HG03457 (cell line): ENCODE measurements at regions not wholly inside any gene's neighbourhood (a gene's known extent, or its start where the extent isn't known, plus 50 kb on each side); places are given as distances from the start of the nearest gene placed in this dataset.

ENCODE experiments used
- ATAC-seq: cut with Tn5 transposase; IDR thresholded peaks from one replicate; pipeline ENCODE4 v1.9.1; 2021; ENCODE audit warnings: moderate number of reproducible peaks; ENCODE audit not compliant: unreplicated experiment

DNA sequence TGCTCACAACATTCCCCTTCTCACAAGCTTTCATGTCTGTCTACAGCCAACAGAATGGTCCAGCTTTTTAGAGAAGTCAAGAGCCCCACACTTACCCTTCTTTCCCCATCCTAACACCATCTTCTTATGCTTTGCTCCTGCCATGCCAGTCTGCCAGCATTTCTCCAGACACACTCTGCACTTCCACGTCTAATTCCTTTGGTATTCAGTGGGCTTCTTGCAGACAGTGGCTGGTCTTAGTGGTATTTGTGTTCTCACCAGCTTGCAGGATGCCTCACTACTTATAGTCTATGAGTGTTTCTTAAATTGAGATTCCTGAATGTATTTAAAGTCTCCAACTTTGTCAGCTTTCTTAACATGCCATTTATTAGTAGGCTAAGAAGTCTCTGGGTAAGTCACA, 154.4 kb downstream of the BBOX1 start:
- ATAC-seq = no peak

DNA sequence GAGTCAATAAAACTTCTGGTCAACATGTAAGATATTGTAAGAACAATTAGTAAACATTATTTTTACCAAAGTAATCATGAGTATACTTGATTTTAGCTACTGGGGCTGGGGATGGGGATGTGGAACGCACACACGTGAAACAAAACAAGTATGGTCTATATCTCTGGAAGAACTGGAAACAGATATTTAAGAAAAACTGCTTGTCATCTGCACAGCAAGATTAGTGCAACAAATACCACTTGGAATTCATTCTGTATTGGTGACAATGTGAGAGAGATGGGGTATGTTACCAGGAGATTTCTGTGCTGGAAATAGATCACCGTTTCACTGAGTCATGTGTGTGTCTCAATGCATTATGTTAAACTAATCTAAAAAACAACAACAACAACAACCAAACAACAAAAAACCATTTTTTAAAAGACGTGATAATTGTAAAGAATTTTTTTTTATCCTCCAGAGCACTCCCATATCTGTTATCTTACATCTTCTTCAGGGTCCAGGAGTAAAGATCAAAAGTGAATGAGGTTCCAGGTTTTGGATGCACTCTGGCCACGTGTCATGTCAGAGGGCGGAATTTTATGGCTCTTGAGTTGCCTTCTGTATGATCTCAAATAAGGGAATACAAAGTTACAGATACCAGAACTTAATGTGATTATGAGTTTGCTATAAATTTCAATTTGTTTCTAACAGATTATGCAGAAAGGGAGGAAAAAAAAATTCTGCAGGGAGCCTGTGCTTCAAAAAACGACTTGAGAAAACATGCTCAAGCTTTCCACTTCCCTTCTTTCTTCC, 153.0 kb downstream of the BBOX1 start:
- ATAC-seq = no peak

DNA sequence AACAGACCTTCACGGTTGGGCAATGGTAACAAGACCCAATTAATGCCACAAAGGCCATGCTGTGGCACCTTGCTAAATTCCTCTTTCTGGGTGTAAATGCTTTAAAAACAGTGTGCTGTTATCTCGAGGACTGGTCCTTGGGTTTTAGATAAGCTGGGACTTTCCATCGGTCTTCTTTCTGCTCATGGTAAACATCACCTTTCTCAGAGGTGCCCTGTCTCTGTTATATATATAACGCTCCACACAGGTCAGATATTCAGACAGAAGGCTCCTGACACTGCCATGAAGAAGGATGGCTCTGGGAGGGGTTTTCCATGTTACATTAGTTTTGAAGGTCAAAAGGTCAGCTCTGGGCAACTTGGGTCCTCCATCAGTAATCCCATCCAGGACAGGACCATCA, 151.6 kb downstream of the BBOX1 start:
- no peak for ATAC-seq

DNA sequence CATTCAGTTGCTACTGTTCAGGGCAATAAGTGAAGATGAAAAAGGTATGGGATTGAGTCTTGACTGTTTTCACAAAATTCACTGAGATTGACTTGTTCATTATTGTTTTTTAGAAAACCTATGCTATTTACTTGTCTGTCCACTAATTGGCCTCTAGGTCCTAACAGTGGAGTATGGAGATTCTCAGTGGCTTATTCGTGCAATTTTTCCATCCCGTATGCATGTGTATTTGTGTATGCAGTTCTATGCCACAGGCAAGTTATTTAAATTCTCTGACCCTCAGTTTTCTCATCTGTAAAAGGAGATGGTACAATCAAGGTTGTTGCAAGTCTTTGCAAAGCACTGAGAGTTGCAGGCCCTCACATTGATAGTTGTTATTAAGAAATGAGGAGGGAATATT, 151.0 kb downstream of the BBOX1 start:
- ATAC-seq = no peak

DNA sequence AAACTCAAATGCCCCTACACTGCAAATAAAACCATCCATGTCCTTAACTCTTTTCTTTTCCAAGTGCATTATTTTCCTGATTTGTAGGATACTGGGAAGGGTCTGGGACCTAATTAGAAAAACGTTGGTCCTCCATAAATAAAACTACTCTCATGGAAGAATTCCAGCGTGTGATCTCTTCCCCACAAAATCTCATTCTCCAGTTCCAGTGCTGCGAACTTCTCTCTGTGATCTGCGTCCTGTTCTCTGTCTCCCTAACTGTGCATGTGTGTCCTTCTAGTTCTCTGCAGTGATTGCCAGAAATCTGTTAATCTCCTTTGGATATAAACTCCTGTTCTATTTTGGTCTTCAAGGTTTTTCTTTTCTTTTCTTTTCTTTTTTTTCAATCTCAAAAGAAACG, 148.1 kb downstream of the BBOX1 start:
- no peak for ATAC-seq

DNA sequence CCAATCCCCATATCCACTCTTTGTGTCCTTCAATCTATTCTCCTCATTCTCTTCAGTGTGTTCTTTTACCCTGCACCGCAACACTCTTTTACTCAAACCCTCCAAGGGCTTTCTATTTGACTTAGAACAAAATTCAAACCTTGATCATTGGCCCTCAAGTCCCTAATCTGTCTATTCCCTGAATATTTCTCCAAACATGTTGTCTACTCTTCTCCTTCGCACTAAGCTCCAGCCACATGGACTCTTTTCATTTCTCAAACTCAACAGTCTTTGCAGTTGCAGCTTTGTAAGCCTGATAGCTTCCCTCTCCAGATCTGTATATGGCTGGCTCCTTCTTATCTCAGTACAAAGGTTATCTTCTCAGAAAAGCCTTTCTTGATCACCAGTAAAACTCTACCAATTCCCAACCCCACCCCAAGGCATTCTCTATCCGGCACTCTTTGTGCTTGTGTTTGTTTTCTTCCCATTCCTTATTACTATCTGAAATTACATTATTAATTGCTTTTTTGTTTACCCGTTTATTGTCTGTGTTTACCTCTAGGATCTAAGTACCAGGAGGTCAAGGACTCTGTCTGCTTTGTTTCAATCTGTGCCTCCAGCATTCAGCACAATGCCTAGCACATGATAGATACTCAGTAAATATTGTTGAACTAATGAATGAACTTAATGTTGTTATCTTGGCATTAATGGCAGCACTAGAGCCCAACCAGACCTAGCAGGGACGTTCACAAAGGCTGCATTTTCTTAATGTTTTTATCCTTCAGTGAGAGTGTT, 147.4 kb downstream of the BBOX1 start:
- ATAC-seq = no peak

DNA sequence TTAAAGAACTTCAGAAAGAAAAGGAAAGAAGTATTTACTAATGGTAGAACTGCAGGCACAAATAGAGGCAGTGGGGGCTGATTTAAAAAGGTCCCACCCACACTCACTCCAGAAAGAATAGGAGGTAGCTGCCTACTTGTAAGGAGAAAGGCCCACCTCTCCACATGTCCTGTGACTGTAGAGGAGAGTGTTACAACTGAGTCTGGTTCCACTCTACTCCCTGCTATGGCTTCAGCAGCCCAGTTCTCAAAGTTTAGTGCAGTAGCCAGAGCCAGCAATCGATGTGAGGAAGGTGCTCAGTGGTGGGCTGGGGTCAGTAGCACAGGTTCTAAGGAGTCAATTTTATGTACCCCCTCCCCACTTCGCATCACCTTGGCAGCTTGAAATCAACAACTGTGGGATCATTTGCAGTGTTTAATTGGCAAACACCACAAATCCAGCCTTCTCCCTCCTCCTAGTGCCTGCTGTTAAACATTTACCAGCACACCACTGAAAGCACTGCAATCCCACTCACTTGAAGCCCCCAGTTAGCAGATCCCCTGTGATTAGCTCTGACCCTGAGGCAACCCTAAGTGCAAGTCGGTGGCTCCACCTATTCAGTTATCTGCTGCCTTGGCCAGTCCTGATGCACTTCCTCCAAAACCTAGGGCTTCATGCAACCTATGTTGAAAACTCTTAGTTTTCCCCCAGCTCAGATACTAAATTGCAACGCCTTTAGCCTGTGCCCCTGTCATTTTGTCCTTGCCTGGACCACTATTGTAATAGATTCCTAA, 146.6 kb downstream of the BBOX1 start:
- ATAC-seq = no peak

DNA sequence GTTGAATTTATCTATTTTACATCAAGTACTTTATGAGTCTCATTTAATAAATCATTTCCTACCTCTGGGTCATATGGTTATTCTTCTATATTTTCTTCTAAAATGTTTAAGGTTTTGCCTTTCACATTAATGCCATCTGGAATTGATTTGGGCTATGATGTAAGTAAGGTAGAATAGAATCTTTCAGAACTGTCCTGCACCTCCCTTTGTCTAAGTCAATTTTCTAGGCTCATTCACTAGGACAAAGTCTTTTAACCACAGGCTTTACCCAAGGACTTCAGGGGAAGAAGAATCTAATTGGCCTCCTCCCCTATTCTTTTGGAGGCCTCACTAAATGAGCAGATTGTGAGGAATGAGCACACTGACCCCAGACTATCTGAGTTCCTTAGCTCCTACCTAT, 146.0 kb downstream of the BBOX1 start:
- ATAC-seq = no peak

DNA sequence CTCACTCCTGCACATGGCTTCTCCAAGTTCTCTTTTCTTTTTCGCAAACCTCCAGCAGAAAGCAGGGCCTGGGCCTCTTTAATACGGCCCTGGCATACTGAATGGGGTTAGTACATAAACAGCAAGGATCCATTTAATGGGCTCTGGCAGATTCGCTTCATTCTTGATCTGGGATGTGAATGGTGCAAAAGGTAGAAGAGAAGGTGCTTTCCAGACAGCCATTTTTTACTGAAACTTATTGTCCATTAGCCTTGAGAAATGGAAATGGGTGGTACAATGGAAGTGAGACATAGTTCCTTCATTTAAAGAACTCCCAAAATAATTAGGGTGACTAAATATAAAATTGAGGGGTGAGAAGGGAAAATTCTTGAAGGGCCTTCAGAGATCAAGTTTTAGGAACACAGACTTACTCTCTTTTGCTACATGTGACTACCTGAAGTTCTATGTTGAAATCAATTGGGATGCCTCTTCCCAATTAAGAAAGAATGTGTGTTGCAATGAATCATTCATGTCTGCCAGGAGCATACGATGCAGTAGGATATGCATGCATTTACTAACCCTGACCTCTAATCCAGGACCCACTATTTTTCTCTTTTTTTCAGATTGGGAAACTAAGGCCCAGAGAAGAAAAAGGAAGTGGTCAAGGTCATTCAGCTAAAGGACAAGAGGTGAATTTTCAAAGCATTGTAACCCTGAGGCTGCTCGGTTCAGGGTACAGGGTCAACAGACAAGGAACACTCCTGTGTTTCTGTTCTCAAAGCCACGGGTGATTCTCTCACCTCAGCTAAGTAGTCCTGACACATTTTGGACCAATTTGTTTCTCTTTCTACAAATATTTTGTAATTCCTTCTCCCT, 144.1 kb downstream of the BBOX1 start:
- no peak for ATAC-seq

DNA sequence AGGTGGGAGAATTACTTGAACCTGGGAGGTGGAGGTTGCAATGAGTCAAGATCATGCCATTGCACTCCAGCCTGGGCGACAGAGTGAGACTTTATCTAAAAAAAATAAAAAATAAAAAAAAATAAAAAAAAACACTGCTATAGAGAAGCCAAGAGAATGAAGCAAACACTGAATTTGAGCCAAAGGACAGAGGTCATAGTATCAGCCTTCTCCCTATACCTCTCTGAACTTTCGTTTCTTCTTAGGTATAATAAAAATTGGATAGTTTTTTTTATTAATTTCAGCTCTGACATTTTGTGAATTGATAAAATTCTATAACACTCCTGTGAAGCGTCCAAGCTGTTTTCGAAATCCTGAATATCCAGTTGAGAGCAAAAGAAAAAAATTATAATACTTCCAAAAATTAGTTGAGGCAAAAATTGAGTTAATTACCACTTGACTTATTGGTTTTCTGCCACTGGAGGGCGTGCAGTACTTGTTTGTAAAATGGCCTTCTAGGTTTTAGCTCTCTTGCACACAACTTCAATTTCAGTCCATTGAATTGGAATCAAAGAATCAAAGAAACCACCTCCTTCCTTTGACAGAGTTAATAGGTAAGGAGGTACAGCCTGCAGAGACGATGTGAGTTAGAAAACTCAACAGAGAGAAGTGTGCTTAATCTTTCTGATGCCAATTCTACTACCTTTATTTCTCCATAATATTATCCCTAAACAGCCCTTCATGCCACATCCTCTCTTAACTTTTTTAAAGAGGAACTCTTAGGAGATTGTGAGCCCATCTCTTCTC, 143.2 kb downstream of the BBOX1 start:
- ATAC-seq = peak; percentile 55

DNA sequence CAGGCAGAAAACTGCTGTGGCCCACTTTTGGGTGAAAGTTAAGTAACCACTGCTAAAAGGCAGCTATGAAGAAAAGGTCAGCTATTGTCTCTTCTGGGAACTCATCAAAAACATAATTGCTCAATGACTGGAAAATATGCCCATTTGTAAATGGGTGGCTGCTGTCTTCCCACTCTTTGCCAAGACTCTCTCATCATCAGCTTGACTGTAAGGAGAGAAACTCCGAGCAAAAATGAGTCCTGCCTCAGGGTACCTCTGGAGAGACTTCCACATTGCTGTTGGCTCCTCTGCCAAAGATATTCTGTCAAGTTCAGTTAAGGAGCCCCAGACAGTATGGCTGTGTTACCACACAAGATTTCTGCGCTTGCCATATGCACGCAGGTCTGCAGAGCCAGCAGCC, 138.7 kb downstream of the BBOX1 start:
- ATAC-seq = no peak

DNA sequence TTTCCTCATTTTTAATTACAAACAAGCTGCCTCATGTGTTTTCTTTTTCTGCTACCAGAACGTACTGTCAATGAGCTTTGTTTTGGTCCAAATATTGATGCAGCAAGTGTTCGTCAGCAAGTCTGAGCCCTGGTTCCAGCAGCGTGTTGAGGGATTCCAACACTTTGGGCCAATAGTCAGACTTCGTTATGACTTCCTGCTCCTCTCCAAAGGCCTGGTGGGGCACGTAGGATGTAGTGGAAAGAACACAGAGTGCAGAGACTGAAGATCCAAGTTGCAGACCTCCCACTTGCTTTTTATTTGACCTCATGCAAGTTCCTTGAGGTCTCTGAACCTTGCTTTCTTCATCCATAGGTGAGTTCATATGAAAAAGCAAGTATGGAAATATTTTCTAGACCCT, 138.2 kb downstream of the BBOX1 start:
- ATAC-seq = no peak
